ENCODE measurements at regions not wholly inside any gene's neighbourhood (a gene's known extent, or its start where the extent isn't known, plus 50 kb on each side); places are given as distances from the start of the nearest gene placed in this dataset.
"Not testable (repeated sequence)": the region's sequence is repeated elsewhere in the genome, so short reads cannot be mapped to it uniquely, and the experiment has no call there.

- no peaks in the 10 kb centered on the region for H3K4me1 ChIP-seq (ENCODE audit: control insufficient read depth, insufficient read depth, low read length)
- H3K4me3 ChIP-seq (ENCODE audit: low read depth, low read length), result no peak overlapping the region
- H3K36me3 ChIP-seq (ENCODE audit: control insufficient read depth, insufficient read depth, low read length), result no peaks in the 10 kb centered on the region
- no peaks in the 10 kb centered on the region; the same call in 1 of the 2 replicates for H3K27me3 ChIP-seq (ENCODE audit: control insufficient read depth, insufficient read depth, low read length)
- no peak overlapping the region for H3K27ac ChIP-seq (ENCODE audit: low read depth, low read length)
- H3K9ac ChIP-seq (ENCODE audit: low read length), result no peak overlapping the region
- H3K9me3 ChIP-seq (ENCODE audit: control insufficient read depth, insufficient read depth, low read depth, low read length), result no peaks in the 10 kb centered on the region
These were observed 146.4 kb upstream of the EOLA2 start for GRCh38 chrX:150084496-150085229.

GRCh38 chrX:150085881-150086280 is 147.6 kb upstream of the EOLA2 start:
- Histone ChIP-seq H3K36me3 (ENCODE audit: control insufficient read depth, insufficient read depth, low read length) (no peaks in the 10 kb centered on the region), H3K9me3 (ENCODE audit: control insufficient read depth, insufficient read depth, low read depth, low read length) (no peaks in the 10 kb centered on the region), H3K27ac (ENCODE audit: low read depth, low read length) (no peak overlapping the region), H3K4me1 (ENCODE audit: control insufficient read depth, insufficient read depth, low read length) (no peaks in the 10 kb centered on the region), H3K4me3 (ENCODE audit: low read depth, low read length) (no peak overlapping the region), H3K9ac (ENCODE audit: low read length) (no peak overlapping the region), H3K27me3 (ENCODE audit: control insufficient read depth, insufficient read depth, low read length) (no peaks in the 10 kb centered on the region; the same call in 1 of the 2 replicates)

GRCh38 chrX:150086371-150086770 is 148.1 kb upstream of the EOLA2 start:
- H3K9me3 ChIP-seq (ENCODE audit: control insufficient read depth, insufficient read depth, low read depth, low read length), result no peaks in the 10 kb centered on the region
- no peaks in the 10 kb centered on the region; the same call in 1 of the 2 replicates for H3K27me3 ChIP-seq (ENCODE audit: control insufficient read depth, insufficient read depth, low read length)
- no peaks in the 10 kb centered on the region for H3K36me3 ChIP-seq (ENCODE audit: control insufficient read depth, insufficient read depth, low read length)
- H3K4me1 ChIP-seq (ENCODE audit: control insufficient read depth, insufficient read depth, low read length), result no peaks in the 10 kb centered on the region
- H3K27ac ChIP-seq (ENCODE audit: low read depth, low read length), result no peak overlapping the region
- no peak overlapping the region for H3K9ac ChIP-seq (ENCODE audit: low read length)
- no peak overlapping the region for H3K4me3 ChIP-seq (ENCODE audit: low read depth, low read length)

- H3K9me3 ChIP-seq (ENCODE audit: control insufficient read depth, insufficient read depth, low read depth, low read length), result no peaks in the 10 kb centered on the region
These were observed 149.3 kb upstream of the EOLA2 start for GRCh38 chrX:150087612-150088011.

GRCh38 chrX:150088042-150088441 is 149.8 kb upstream of the EOLA2 start:
- no peaks in the 10 kb centered on the region for H3K4me1 ChIP-seq (ENCODE audit: control insufficient read depth, insufficient read depth, low read length)
- H3K9me3 ChIP-seq (ENCODE audit: control insufficient read depth, insufficient read depth, low read depth, low read length), result no peaks in the 10 kb centered on the region
- no peak overlapping the region for H3K9ac ChIP-seq (ENCODE audit: low read length)
- H3K4me3 ChIP-seq (ENCODE audit: low read depth, low read length), result no peak overlapping the region
- H3K36me3 ChIP-seq (ENCODE audit: control insufficient read depth, insufficient read depth, low read length), result no peaks in the 10 kb centered on the region
- H3K27ac ChIP-seq (ENCODE audit: low read depth, low read length), result no peak overlapping the region
- H3K27me3 ChIP-seq (ENCODE audit: control insufficient read depth, insufficient read depth, low read length), result no peaks in the 10 kb centered on the region; the same call in 1 of the 2 replicates

More at GRCh38 chrX:150087612-150088011, 149.3 kb upstream of the EOLA2 start:
- H3K4me3 ChIP-seq (ENCODE audit: low read depth, low read length), result no peak overlapping the region
- no peak overlapping the region for H3K27ac ChIP-seq (ENCODE audit: low read depth, low read length)
- H3K4me1 ChIP-seq (ENCODE audit: control insufficient read depth, insufficient read depth, low read length), result no peaks in the 10 kb centered on the region
- H3K36me3 ChIP-seq (ENCODE audit: control insufficient read depth, insufficient read depth, low read length), result no peaks in the 10 kb centered on the region
- no peaks in the 10 kb centered on the region; the same call in 1 of the 2 replicates for H3K27me3 ChIP-seq (ENCODE audit: control insufficient read depth, insufficient read depth, low read length)
- no peak overlapping the region for H3K9ac ChIP-seq (ENCODE audit: low read length)

GRCh38 chrX:150088766-150089518 is 150.7 kb upstream of the EOLA2 start:
- no peaks in the 10 kb centered on the region for H3K9me3 ChIP-seq (ENCODE audit: control insufficient read depth, insufficient read depth, low read depth, low read length)

GRCh38 chrX:150091300-150091699 is 153.0 kb upstream of the EOLA2 start:
- not testable (repeated sequence) for H3K4me1 ChIP-seq (ENCODE audit: control insufficient read depth, insufficient read depth, low read length); H3K9ac ChIP-seq (ENCODE audit: low read length); H3K27me3 ChIP-seq (ENCODE audit: control insufficient read depth, insufficient read depth, low read length); H3K27ac ChIP-seq (ENCODE audit: low read depth, low read length); H3K9me3 ChIP-seq (ENCODE audit: control insufficient read depth, insufficient read depth, low read depth, low read length); H3K4me3 ChIP-seq (ENCODE audit: low read depth, low read length); H3K36me3 ChIP-seq (ENCODE audit: control insufficient read depth, insufficient read depth, low read length)

More at GRCh38 chrX:150088766-150089518, 150.7 kb upstream of the EOLA2 start:
- H3K36me3 ChIP-seq (ENCODE audit: control insufficient read depth, insufficient read depth, low read length), result no peaks in the 10 kb centered on the region
- H3K9ac ChIP-seq (ENCODE audit: low read length), result no peak overlapping the region
- no peaks in the 10 kb centered on the region for H3K4me1 ChIP-seq (ENCODE audit: control insufficient read depth, insufficient read depth, low read length)
- no peaks in the 10 kb centered on the region; the same call in 1 of the 2 replicates for H3K27me3 ChIP-seq (ENCODE audit: control insufficient read depth, insufficient read depth, low read length)
- H3K4me3 ChIP-seq (ENCODE audit: low read depth, low read length), result no peak overlapping the region
- H3K27ac ChIP-seq (ENCODE audit: low read depth, low read length), result no peak overlapping the region

GRCh38 chrX:150092549-150092948 is 154.3 kb upstream of the EOLA2 start:
- Histone ChIP-seq H3K4me3 (ENCODE audit: low read depth, low read length) (no peak overlapping the region), H3K4me1 (ENCODE audit: control insufficient read depth, insufficient read depth, low read length) (peaks cover 4% of the 10 kb centered on the region; the same call in 1 of the 2 replicates), H3K36me3 (ENCODE audit: control insufficient read depth, insufficient read depth, low read length) (no peaks in the 10 kb centered on the region), H3K9ac (ENCODE audit: low read length) (no peak overlapping the region), H3K9me3 (ENCODE audit: control insufficient read depth, insufficient read depth, low read depth, low read length) (0 out of 2 replicates have a peak, but pooled peaks cover 5% of the 10 kb centered on the region), H3K27me3 (ENCODE audit: control insufficient read depth, insufficient read depth, low read length) (no peaks in the 10 kb centered on the region; the same call in 1 of the 2 replicates), H3K27ac (ENCODE audit: low read depth, low read length) (no peak overlapping the region)

- H3K9me3 ChIP-seq (ENCODE audit: control insufficient read depth, insufficient read depth, low read depth, low read length), result 0 out of 2 replicates have a peak, but pooled peaks cover 5% of the 10 kb centered on the region
- H3K4me1 ChIP-seq (ENCODE audit: control insufficient read depth, insufficient read depth, low read length), result peaks cover 4% of the 10 kb centered on the region; the same call in 1 of the 2 replicates
- H3K27me3 ChIP-seq (ENCODE audit: control insufficient read depth, insufficient read depth, low read length), result no peaks in the 10 kb centered on the region; the same call in 1 of the 2 replicates
- H3K9ac ChIP-seq (ENCODE audit: low read length), result no peak overlapping the region
- no peak overlapping the region for H3K27ac ChIP-seq (ENCODE audit: low read depth, low read length)
- H3K36me3 ChIP-seq (ENCODE audit: control insufficient read depth, insufficient read depth, low read length), result no peaks in the 10 kb centered on the region
- no peak overlapping the region for H3K4me3 ChIP-seq (ENCODE audit: low read depth, low read length)
These were observed 156.1 kb upstream of the EOLA2 start for GRCh38 chrX:150094375-150094774.

GRCh38 chrX:150094996-150095395 is 156.7 kb upstream of the EOLA2 start:
- Histone ChIP-seq H3K9me3 (ENCODE audit: control insufficient read depth, insufficient read depth, low read depth, low read length) (0 out of 2 replicates have a peak, but pooled peaks cover 5% of the 10 kb centered on the region), H3K27ac (ENCODE audit: low read depth, low read length) (no peak overlapping the region), H3K27me3 (ENCODE audit: control insufficient read depth, insufficient read depth, low read length) (no peaks in the 10 kb centered on the region; the same call in 1 of the 2 replicates), H3K4me3 (ENCODE audit: low read depth, low read length) (no peak overlapping the region), H3K36me3 (ENCODE audit: control insufficient read depth, insufficient read depth, low read length) (no peaks in the 10 kb centered on the region), H3K4me1 (ENCODE audit: control insufficient read depth, insufficient read depth, low read length) (peaks cover 4% of the 10 kb centered on the region; the same call in 1 of the 2 replicates), H3K9ac (ENCODE audit: low read length) (no peak overlapping the region)

- 0 out of 2 replicates have a peak, but pooled peaks cover 5% of the 10 kb centered on the region for H3K9me3 ChIP-seq (ENCODE audit: control insufficient read depth, insufficient read depth, low read depth, low read length)
- no peak overlapping the region for H3K4me3 ChIP-seq (ENCODE audit: low read depth, low read length)
- no peak overlapping the region for H3K27ac ChIP-seq (ENCODE audit: low read depth, low read length)
- no peaks in the 10 kb centered on the region for H3K36me3 ChIP-seq (ENCODE audit: control insufficient read depth, insufficient read depth, low read length)
- H3K9ac ChIP-seq (ENCODE audit: low read length), result no peak overlapping the region
- H3K4me1 ChIP-seq (ENCODE audit: control insufficient read depth, insufficient read depth, low read length), result peaks cover 4% of the 10 kb centered on the region; the same call in 1 of the 2 replicates
- no peaks in the 10 kb centered on the region for H3K27me3 ChIP-seq (ENCODE audit: control insufficient read depth, insufficient read depth, low read length)
These were observed 161.0 kb upstream of the EOLA2 start for GRCh38 chrX:150099316-150099715.

Measured in HUES6 (cell line).